DMS 273 (cell line): ENCODE measurements at regions not wholly inside any gene's neighbourhood (a gene's known extent, or its start where the extent isn't known, plus 50 kb on each side); places are given as distances from the start of the nearest gene placed in this dataset.

Source experiments
- DNase-seq: peaks from one replicate; lab custom pipeline; 2025; ENCODE audit not compliant: unreplicated experiment; lab: John Stamatoyannopoulos, UW

DNA sequence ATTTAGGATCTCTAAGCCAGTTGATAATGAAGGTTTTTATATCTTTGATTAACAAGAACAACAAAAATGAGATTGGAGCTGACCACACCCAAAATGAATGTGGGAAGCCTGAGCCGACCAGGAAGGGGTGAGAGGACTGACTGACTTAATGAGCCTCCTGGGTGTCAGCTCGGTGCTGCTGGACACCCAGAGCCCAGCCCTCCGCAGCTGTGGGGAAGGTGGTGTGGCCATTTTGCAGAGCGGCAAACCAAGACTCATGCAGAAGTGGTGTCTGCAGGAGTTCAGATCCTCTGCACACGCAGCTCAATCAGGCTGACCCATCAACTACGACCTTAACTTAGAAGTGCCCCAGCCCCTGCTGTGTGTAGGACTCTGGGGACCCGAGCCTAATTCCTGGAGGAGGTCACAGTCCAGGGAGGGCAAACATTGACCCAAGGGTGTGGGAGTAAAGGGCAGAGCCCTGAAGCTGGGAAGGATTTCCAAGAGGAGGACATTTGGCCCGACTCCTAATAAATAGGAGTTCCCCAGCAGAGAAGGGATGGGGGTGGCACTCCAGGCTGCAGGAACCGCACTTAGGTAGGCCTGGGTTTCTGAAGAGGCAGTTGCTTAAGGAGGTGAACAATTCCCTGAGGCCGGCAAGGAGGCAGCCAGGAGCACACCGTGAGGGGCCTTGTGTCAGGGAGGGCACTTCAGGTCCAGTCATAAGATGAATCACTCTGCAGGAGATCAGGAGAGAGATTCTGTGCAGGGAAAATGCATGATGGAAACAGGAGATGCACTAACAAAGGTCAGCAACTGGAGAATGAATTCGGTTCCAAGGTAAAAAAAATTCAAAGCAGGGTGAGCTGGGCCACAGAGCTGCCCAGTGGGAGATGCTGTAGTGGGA is 197.1 kb upstream of the TPM1 start:
- DNase-seq: no peak

DNA sequence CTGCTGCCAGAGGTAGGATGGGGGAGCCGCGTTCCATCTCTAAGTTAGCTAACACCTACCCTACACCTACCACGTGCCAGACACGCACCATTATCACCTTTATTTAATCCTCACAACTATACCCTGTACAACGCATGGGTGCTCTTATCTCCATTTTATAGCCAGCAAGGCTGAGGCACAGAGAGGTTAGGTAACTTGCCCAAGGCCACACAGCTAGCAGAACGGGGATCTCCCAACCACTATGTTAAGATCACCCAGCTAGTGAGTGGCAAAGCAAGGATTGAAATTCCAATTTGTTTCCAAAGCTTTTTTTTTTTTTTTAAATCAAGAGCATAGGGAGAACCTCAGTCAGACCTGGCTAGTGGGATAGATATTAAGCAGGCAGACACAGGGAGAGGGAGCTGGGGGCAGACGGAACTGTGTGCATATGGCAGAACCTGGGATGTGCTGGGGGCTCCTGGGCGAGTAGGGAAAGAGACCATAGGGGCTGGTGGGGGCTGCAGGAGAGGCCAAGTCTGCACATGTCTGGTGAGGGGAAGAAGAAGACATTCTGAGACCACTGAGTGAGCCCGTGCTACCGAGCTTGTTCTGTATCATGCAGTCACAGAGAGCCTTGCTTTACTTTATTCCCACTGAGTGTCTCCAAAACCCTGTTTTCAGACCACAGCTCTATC is 196.3 kb upstream of the TPM1 start:
- DNase-seq: no peak

- no peak for DNase-seq
These were observed 195.6 kb upstream of the TPM1 start for GRCh38 chr15:62846805-62847495.

DNA sequence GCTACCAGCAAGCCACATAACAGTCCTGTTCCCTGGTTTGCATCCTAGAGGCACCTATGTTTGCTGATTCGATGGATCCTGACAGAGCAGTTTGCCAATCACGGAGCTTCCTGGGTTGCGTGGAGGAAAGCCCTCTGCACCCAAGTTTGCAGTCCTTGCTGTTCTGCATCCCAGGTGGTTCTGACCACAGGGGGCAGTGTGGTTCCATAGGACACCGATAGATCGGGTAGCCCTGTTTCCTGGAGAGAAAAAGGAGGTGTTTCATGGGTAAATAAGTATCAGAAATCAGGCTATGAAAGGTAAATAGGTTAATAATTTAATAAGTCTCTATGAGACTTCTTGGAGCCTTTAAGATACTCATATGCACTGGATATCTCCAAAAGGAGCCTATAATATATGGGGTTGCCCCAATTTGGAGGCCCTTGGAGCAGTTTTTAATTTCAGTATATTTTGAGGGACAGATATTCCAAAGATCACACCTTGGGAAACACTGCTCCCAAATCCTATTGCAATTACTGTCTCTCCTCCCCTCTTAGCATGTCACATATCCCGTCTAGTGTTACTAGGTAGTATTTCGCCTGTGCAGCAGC is 194.6 kb upstream of the TPM1 start:
- peak; percentile 56 for DNase-seq

GRCh38 chr15:62848632-62849050 is 193.9 kb upstream of the TPM1 start:
- DNase-seq: no peak

- no peak for DNase-seq
These were observed 193.0 kb upstream of the TPM1 start for GRCh38 chr15:62849316-62850106.

DNA sequence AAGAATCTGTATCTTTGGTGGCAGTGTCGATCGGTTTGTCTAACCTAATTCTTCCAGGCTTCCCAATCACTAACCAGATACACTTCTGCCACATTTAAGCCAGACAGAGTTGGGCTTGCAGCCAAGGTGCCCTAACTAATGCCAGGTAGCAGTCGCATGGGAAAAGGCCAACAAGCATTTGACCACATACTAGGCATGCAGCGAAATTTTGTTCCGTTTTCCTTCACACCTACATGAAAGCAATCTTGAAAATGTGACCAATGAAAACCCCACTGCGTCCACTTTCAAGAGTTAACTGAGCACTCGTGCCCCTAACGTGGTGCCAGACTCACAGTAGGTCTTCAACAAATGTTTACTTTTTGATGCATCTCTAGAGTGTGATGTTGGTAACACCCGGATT is 192.2 kb upstream of the TPM1 start:
- no peak for DNase-seq

DNA sequence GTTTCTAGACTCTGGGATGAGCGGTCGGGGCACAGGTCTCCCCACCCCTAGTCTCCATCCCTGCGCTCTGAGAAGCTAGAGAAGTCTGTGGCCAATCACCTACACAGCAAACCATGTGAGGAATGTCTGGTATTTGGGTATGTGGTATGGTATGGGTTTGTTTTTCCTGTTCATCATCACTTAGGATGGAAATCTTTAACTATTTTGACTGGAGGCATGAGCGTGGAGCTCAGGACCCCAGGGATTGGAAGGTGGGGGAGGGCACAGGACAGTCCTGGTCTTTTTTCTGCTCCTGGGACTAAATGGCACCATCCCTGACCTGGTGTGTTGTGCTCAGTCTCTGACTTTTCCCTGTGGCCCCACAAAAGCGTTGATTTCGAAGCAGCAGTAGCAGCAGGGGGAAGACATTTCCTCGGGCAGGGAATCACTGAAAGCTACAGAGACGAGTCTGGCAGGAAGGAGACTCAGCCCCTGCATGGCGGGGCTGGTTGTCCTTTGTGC is 191.7 kb upstream of the TPM1 start:
- no peak for DNase-seq

DNA sequence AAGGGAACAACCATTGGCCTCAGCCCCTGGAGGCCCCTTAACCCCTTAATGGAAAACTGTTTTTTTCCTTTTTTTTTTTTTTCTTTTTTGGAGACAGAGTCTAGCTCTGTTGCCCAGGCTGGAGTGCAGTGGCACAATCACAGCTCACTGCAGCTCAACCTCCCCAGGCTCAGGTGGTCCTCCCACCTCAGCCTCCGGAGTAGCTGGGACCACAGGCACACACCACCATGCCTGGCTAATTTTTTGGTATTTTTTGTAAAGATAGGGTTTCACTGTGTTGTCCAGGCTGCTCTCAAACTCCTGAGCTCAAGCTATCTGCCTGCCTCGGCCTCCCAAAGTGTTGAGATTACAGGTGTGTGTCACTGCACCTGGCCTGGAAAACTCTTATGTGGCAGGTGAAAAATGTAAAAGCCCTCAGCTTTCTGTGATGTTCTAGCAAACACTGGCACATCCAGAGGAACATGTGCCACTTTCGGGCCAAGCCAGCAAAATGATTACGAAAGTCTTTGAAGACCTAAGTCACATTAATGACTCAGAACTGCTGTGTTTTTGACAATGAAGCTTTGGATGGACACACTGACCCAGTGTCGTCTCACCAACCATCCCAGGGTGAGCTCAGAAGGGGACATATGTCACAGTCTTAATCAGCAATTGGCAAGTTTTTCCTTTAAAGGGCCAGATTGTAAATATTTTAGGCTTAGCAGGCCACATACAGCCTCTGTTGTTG is 189.3 kb upstream of the TPM1 start:
- DNase-seq: no peak

DNA sequence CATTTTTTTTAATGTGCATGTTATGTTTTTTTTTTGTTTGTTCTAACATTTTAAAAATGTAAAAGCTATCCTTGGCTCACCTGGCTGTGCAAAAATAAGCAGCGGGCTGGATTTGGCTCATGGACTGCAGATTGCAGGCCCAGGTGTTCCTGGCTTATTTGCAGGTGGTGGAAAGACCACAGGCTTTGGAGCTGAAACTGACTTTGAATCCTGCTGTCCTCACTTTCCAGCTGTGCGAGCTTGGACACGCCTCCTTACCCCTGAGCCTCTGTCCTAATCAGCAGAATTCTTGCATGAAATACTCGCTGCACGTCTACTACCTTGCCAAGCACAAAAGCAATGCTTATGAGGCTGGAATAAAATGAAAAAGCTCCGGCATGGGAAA is 188.7 kb upstream of the TPM1 start:
- no peak for DNase-seq

GRCh38 chr15:62854420-62855084 is 188.0 kb upstream of the TPM1 start:
- no peak for DNase-seq

DNA sequence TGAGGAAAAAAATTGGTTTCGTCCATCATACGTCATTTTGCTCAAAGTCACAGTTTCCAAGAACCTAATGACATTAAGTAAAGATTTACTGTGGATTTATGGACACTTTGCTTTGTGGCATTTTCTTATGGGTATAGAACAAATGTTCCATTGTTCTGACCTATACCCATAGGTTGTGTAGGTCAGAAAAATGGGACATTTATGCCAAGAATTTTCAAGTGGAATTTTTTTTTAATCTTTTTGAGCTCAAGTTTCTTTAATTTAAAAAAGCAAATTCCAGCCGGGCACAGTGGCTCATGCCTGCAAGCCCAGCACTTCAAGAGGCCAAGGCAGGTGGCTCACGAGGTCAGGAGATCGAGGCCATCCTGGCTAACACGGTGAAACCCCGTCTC is 187.5 kb upstream of the TPM1 start:
- DNase-seq: no peak

- DNase-seq: no peak
These were observed 185.9 kb upstream of the TPM1 start for GRCh38 chr15:62856466-62857246.

GRCh38 chr15:62857411-62857853 is 185.1 kb upstream of the TPM1 start:
- DNase-seq: no peak

- no peak for DNase-seq
These were observed 184.2 kb upstream of the TPM1 start for GRCh38 chr15:62858343-62858742.

- no peak for DNase-seq
These were observed 179.8 kb upstream of the TPM1 start for GRCh38 chr15:62862717-62863116.

GRCh38 chr15:62866366-62866765 is 176.2 kb upstream of the TPM1 start:
- no peak for DNase-seq

GRCh38 chr15:62867844-62868243 is 174.7 kb upstream of the TPM1 start:
- DNase-seq: no peak

DNA sequence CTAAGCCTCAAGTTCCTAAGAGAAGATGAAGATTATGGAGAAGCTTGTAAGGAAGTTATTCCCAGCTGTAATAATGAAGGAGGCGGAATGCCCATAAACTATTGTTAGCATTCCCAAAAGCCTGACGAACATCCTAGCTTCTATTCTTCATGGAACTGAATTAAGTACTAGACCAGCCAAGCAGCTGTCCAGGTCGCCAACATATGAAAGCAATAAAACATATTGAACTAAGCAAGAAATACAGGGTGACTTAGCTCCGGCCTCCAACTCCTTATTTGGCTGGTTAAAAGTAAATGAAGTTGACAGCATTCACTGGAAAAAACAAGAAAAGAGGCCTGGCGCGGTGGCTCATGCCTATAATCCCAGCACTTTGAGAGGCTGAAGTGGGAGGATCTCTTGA is 174.0 kb upstream of the TPM1 start:
- no peak for DNase-seq
